ENCODE measurements at regions not wholly inside any gene's neighbourhood (a gene's known extent, or its start where the extent isn't known, plus 50 kb on each side); places are given as distances from the start of the nearest gene placed in this dataset.

DNA sequence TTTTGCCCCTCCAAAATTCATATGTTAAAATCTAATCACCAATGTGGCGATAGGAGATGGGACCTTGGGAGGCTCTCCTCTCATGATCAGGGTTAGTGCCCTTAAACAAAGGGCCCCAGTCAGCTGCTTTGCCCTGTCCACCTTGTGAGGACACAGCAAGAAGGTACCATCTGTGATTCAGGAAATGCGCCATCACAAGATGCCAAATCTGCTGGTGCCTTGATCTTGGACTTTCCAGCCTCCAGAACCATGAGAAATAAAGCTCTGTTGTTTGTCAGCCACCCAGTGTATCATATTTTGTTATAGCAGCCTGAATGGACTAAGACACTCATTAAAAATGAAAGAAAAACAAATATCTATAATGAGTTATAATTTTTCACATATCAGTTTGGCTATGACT is 63.0 kb upstream of the NKD1 start (continued):
- TF ChIP-seq ZNF354C (tag by site-specific recombination; IDR thresholded peaks at IDR 0.05; ENCODE audit: borderline replicate concordance, low read depth): no peak

DNA sequence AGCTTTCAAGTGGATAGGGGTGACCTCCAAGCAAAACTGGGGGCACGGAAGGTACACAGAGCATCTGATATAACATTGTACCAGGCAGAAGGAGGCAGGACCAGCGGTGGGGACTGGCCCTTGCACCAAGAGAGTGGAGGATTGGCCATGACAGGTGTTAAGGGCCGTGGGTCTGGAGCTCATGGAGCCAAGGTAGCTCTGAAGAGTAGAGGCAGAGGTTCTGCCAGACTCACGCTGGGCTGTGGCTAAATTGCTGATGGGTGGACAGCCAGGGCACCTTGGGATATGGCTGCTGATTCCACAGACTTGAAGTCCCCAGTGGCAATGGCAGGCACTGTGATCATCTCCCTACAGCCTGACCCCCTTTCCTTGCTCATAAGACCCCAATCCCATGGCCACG is 65.9 kb upstream of the NKD1 start:
- no peaks in the 10 kb centered on the region for H3K4me1 ChIP-seq (ENCODE audit: control insufficient read depth, insufficient read depth, low read length)
- no peaks in the 10 kb centered on the region for H3K36me3 ChIP-seq (ENCODE audit: control insufficient read depth in 2 of 2, insufficient read depth in 1 of 2, low read length in 2 of 2)
- no peak for TF ChIP-seq ZNF341 (tag by site-specific recombination; IDR thresholded peaks at IDR 0.05; ENCODE audit: low read depth)
- TF ChIP-seq TCF7L2 (IDR thresholded peaks at IDR 0.05; ENCODE audit: borderline replicate concordance, low read depth, low read length): no peak
- TF ChIP-seq YY2 (tag by site-specific recombination; IDR thresholded peaks at IDR 0.05): no peak
- TF ChIP-seq, protein P1, sequence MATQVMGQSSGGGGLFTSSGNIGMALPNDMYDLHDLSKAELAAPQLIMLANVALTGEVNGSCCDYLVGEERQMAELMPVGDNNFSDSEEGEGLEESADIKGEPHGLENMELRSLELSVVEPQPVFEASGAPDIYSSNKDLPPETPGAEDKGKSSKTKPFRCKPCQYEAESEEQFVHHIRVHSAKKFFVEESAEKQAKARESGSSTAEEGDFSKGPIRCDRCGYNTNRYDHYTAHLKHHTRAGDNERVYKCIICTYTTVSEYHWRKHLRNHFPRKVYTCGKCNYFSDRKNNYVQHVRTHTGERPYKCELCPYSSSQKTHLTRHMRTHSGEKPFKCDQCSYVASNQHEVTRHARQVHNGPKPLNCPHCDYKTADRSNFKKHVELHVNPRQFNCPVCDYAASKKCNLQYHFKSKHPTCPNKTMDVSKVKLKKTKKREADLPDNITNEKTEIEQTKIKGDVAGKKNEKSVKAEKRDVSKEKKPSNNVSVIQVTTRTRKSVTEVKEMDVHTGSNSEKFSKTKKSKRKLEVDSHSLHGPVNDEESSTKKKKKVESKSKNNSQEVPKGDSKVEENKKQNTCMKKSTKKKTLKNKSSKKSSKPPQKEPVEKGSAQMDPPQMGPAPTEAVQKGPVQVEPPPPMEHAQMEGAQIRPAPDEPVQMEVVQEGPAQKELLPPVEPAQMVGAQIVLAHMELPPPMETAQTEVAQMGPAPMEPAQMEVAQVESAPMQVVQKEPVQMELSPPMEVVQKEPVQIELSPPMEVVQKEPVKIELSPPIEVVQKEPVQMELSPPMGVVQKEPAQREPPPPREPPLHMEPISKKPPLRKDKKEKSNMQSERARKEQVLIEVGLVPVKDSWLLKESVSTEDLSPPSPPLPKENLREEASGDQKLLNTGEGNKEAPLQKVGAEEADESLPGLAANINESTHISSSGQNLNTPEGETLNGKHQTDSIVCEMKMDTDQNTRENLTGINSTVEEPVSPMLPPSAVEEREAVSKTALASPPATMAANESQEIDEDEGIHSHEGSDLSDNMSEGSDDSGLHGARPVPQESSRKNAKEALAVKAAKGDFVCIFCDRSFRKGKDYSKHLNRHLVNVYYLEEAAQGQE (tag by site-specific recombination; IDR thresholded peaks at IDR 0.05): no peak
- no peak for TF ChIP-seq ZNF140 (tag by site-specific recombination; IDR thresholded peaks at IDR 0.05)
- TF ChIP-seq OSR2 (tag by site-specific recombination; IDR thresholded peaks at IDR 0.05): no peak
- no peak for TF ChIP-seq SALL2 (tag by site-specific recombination; IDR thresholded peaks at IDR 0.05; ENCODE audit: borderline replicate concordance)
- no peak for TF ChIP-seq ZNF621 (tag by site-specific recombination; IDR thresholded peaks at IDR 0.05)
- TF ChIP-seq ZNF16 (tag by site-specific recombination; IDR thresholded peaks at IDR 0.05; ENCODE audit: low read depth): no peak
- TF ChIP-seq, protein P2, sequence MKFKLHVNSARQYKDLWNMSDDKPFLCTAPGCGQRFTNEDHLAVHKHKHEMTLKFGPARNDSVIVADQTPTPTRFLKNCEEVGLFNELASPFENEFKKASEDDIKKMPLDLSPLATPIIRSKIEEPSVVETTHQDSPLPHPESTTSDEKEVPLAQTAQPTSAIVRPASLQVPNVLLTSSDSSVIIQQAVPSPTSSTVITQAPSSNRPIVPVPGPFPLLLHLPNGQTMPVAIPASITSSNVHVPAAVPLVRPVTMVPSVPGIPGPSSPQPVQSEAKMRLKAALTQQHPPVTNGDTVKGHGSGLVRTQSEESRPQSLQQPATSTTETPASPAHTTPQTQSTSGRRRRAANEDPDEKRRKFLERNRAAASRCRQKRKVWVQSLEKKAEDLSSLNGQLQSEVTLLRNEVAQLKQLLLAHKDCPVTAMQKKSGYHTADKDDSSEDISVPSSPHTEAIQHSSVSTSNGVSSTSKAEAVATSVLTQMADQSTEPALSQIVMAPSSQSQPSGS (tag by site-specific recombination; IDR thresholded peaks at IDR 0.05; ENCODE audit: low read depth): no peak
- TF ChIP-seq, protein P3, sequence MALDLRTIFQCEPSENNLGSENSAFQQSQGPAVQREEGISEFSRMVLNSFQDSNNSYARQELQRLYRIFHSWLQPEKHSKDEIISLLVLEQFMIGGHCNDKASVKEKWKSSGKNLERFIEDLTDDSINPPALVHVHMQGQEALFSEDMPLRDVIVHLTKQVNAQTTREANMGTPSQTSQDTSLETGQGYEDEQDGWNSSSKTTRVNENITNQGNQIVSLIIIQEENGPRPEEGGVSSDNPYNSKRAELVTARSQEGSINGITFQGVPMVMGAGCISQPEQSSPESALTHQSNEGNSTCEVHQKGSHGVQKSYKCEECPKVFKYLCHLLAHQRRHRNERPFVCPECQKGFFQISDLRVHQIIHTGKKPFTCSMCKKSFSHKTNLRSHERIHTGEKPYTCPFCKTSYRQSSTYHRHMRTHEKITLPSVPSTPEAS (tag by site-specific recombination; IDR thresholded peaks at IDR 0.05): no peak
- TF ChIP-seq ZNF169 (tag by site-specific recombination; IDR thresholded peaks at IDR 0.05): no peak
- no peak for TF ChIP-seq ZNF610 (tag by site-specific recombination; IDR thresholded peaks at IDR 0.05; ENCODE audit: borderline replicate concordance)
- TF ChIP-seq, protein P4, sequence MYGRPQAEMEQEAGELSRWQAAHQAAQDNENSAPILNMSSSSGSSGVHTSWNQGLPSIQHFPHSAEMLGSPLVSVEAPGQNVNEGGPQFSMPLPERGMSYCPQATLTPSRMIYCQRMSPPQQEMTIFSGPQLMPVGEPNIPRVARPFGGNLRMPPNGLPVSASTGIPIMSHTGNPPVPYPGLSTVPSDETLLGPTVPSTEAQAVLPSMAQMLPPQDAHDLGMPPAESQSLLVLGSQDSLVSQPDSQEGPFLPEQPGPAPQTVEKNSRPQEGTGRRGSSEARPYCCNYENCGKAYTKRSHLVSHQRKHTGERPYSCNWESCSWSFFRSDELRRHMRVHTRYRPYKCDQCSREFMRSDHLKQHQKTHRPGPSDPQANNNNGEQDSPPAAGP (tag by site-specific recombination; IDR thresholded peaks at IDR 0.05): no peak
- no peak for TF ChIP-seq ZNF558 (tag by site-specific recombination; IDR thresholded peaks at IDR 0.05)
- no peak for TF ChIP-seq ZNF843 (tag by site-specific recombination; IDR thresholded peaks at IDR 0.05)
- TF ChIP-seq HOXD13 (CRISPR knock-in tag; IDR thresholded peaks at IDR 0.05; ENCODE audit: borderline replicate concordance): no peak
- TF ChIP-seq ZNF768 (tag by site-specific recombination; IDR thresholded peaks at IDR 0.05): no peak
- ChIA-PET CTCF (interaction anchor here (0.6 kb wide), 2 partner anchors 49 to 1189 kb away, joined by 3 to 4 read pairs; no protein-coding TSS in a partner anchor), POLR2A (interaction anchor here (0.6 kb wide), 1 partner anchor 171 kb away, joined by 3 read pairs; no protein-coding TSS in a partner anchor)
- H3K9me3 ChIP-seq (ENCODE audit: control insufficient read depth, insufficient read depth, low read depth, low read length): no peaks in the 10 kb centered on the region
- no peak overlapping the region for H3K4me3 ChIP-seq (ENCODE audit: low read depth, low read length)
- no peak overlapping the region for H3K27ac ChIP-seq (ENCODE audit: extremely low read depth, low read depth, low read length)

Data from HEK293 (cell line).